ENCODE measurements at regions not wholly inside any gene's neighbourhood (a gene's known extent, or its start where the extent isn't known, plus 50 kb on each side); places are given as distances from the start of the nearest gene placed in this dataset.

DNA sequence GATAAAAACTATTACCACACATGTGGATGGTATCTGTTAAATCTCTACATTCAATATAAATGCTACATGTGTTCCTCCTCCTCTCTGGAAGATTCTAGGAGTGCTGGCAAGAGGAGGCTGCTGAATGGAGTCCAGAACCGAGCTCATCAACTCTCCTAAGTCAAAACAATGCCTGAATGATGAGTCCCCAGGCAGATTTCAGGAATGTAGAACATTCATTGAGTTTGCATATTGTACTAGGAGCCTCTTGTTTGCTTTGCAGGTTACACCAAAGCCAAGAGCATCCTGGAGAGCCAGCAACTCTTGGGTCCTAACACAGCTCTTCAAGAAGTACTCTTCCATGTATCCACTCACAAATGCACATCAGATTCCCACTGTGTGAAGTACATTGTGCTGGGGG is 117.6 kb upstream of the UST start:
- Histone ChIP-seq H3K9me3 (ENCODE audit: control insufficient read depth in 1 of 2, insufficient read depth in 1 of 2, low read depth in 1 of 2, low read length in 2 of 2) (no peaks in the 10 kb centered on the region), H4K20me1 (ENCODE audit: insufficient read depth) (no peaks in the 10 kb centered on the region), H3K27ac (ENCODE audit: low read depth, low read length) (no peak overlapping the region), H3K4me1 (ENCODE audit: control insufficient read depth in 1 of 2, insufficient read depth in 2 of 2, low read length in 2 of 2) (no peaks in the 10 kb centered on the region), H2AFZ (ENCODE audit: low read depth, low read length, poor library complexity, severe bottlenecking) (no peak overlapping the region), H3K79me2 (ENCODE audit: insufficient read depth, low read length) (no peaks in the 10 kb centered on the region), H3K36me3 (ENCODE audit: control insufficient read depth in 1 of 2, insufficient read depth in 2 of 2, low read length in 2 of 2) (no peaks in the 10 kb centered on the region), H3K4me3 (replicated peaks in 1 of 2; ENCODE audit: low read depth in 1 of 2, low read length in 2 of 2) (no peak overlapping the region), H3K4me2 (ENCODE audit: low read length) (no peak overlapping the region), H3K9me2 (ENCODE audit: insufficient read depth) (no peaks in the 10 kb centered on the region), H3K9ac (ENCODE audit: low read length) (no peak overlapping the region), H3K27me3 (ENCODE audit: insufficient read depth, low read length) (no peaks in the 10 kb centered on the region)
- DNase-seq (ENCODE audit: low read depth, low spot score): no peak
- ChIA-PET CTCF (no interaction called here), POLR2A (no interaction called here), RAD21 (ENCODE audit: low non-redundant PET in 1 of 2, low total read pairs in 2 of 2, uncharacterized antibody in 2 of 2, unreplicated experiment in 2 of 2) (no interaction called here)
- TF ChIP-seq JUND (IDR thresholded peaks at IDR 0.05): no peak
- TF ChIP-seq CBX3 (IDR thresholded peaks at IDR 0.05; ENCODE audit: low read depth): no peak
- TF ChIP-seq SRF (IDR thresholded peaks at IDR 0.05; ENCODE audit: low read depth): no peak
- TF ChIP-seq POLR2AphosphoS5 (IDR thresholded peaks at IDR 0.05; ENCODE audit: low read depth, low read length): no peak
- no peak for TF ChIP-seq TCF7L2 (IDR thresholded peaks at IDR 0.05; ENCODE audit: borderline replicate concordance, extremely low read depth, insufficient read depth, insufficient read length)
- TF ChIP-seq SP1 (IDR thresholded peaks at IDR 0.05; ENCODE audit: low read depth): no peak
- TF ChIP-seq FOSL1 (IDR thresholded peaks at IDR 0.05; ENCODE audit: low read depth): no peak
- TF ChIP-seq CEBPB (IDR thresholded peaks at IDR 0.05; ENCODE audit: low read depth): no peak
- no peak for TF ChIP-seq CTCF (IDR thresholded peaks at IDR 0.05 in 2 of 3, conservative IDR thresholded peaks at IDR 0.05 in 1 of 3; ENCODE audit: borderline replicate concordance in 1 of 3, insufficient read depth in 1 of 3, low read depth in 2 of 3, low read length in 2 of 3)
- TF ChIP-seq ZNF274 (IDR thresholded peaks at IDR 0.05; ENCODE audit: low read depth, low read length): no peak
- TF ChIP-seq EZH2phosphoT487 (IDR thresholded peaks at IDR 0.05; ENCODE audit: borderline replicate concordance): no peak
- no peak for TF ChIP-seq EGR1 (IDR thresholded peaks at IDR 0.05; ENCODE audit: low read depth)
- TF ChIP-seq, protein P1, sequence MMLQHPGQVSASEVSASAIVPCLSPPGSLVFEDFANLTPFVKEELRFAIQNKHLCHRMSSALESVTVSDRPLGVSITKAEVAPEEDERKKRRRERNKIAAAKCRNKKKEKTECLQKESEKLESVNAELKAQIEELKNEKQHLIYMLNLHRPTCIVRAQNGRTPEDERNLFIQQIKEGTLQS (IDR thresholded peaks at IDR 0.05): no peak
- BruUV-seq (replicated peaks): no TSS peak
- no peak for ATAC-seq
- intact Hi-C loops (cut with micrococcal nuclease): no loop called here
